Adrenal gland (tissue), 9 donors: ENCODE measurements at regions not wholly inside any gene's neighbourhood (a gene's known extent, or its start where the extent isn't known, plus 50 kb on each side); places are given as distances from the start of the nearest gene placed in this dataset.

Experiments
- DNase-seq, 7 donors: peaks; one replicate each; pipeline ENCODE4 v3.0.0-alpha.2; 2019 to 2020
- H3K27ac ChIP-seq, 5 donors: fragments of 200-600 bp; sonication (generic) in 4 of 5; 1 replicate in 3 of 5; 2 replicates in 2 of 5; pipeline versions ENCODE4 v1.5.1 to v1.8.0; 2016 to 2020; ENCODE audit warnings: mild to moderate bottlenecking in 1 of 5
- H3K27me3 ChIP-seq: fragments of 200-600 bp; 2 replicates; pipeline ENCODE4 v1.8.0; 2021
- H3K36me3 ChIP-seq, 2 donors: fragments of 200-600 bp; replicated peaks in 1 of 2; 1 replicate in 1 of 2; 2 replicates in 1 of 2; pipeline versions ENCODE4 v1.5.1 to v1.8.0; 2018 to 2022
- H3K4me1 ChIP-seq, 2 donors: fragments of 200-600 bp; replicated peaks in 1 of 2; 1 replicate in 1 of 2; 2 replicates in 1 of 2; pipeline versions ENCODE4 v1.5.1 to v1.8.0; 2018 to 2021
- H3K4me3 ChIP-seq, 4 donors: fragments of 200-600 bp; sonication (generic) in 3 of 4; one replicate each; pipeline ENCODE4 v1.5.1; 2016 to 2018
- H3K9me3 ChIP-seq, 3 donors: fragments of 200-600 bp; sonication (generic) in 1 of 3; replicated peaks in 1 of 3; 1 replicate in 2 of 3; 2 replicates in 1 of 3; pipeline versions ENCODE4 v1.5.1 to v1.8.0; 2016 to 2021
- CTCF ChIP-seq, 6 experiments: fragments of 450-650 bp in 4 of 6; fragments of 200-600 bp in 2 of 6; sonication (generic) in 1 of 6; IDR thresholded peaks; 1 replicate in 5 of 6; 2 replicates in 1 of 6; pipeline versions ENCODE4 v1.5.1 to v1.8.0; 2016 to 2021; ENCODE audit warnings: antibody characterized with exemption in 6 of 6, mild to moderate bottlenecking in 2 of 6, moderate library complexity in 1 of 6
- POLR2A ChIP-seq, 2 donors: fragments of 450-650 bp; IDR thresholded peaks; one replicate each; pipeline ENCODE4 v1.6.1; 2017; ENCODE audit warnings: antibody characterized with exemption in 2 of 2, mild to moderate bottlenecking in 2 of 2, moderate library complexity in 1 of 2
- WGBS, 4 donors: extraction: QIAGEN DNeasy Blood & Tissue Kit in 2 of 4; methylation state at CpG; one replicate each; pipeline versions ENCODE4 v1.1.5 to v1.1.7; 2013 to 2017; 5-methylcytosine and 5-hydroxymethylcytosine counted together
- intact Hi-C, 2 donors: fragments of 100-400 bp; cut with DNase I; formaldehyde crosslinking; loops; one replicate each; pipeline versions ENCODE4 v1.14.1 to v1.15.0; 2022 to 2023
- donor health status: healthy with polysubstance abuse.
- donor health status: Bipolar disorder and iron deficiency.
- donor health status: DM: yes; HTN: yes; CAD: no.
- donor health status: DM: no; HTN: no; CAD: no.
- donor health status: DM: no; HTN: no; CAD: no.

- Histone ChIP-seq H3K4me3 (no peak overlapping the region), H3K27me3 (no peaks in the 10 kb centered on the region), H3K27ac (no peak overlapping the region), H3K36me3 (no peaks in the 10 kb centered on the region), H3K4me1 (no peaks in the 10 kb centered on the region), H3K9me3 (no peaks in the 10 kb centered on the region)
- intact Hi-C loops = no loop called here
- no peak for TF ChIP-seq CTCF (IDR thresholded peaks at IDR 0.05)
- no peak for TF ChIP-seq POLR2A (IDR thresholded peaks at IDR 0.05)
- 33 to 48% (median 42%) methylated on average over 3 of the region's 3 CpGs for WGBS, 4 donors
- DNase-seq = no peak
Observed at GRCh38 chr10:65231148-65231547, 1694.7 kb upstream of the LRRTM3 start.

GRCh38 chr10:65234261-65234660 is 1691.6 kb upstream of the LRRTM3 start:
- H3K9me3 ChIP-seq = no peaks in the 10 kb centered on the region
- no peak for DNase-seq
- WGBS, 4 donors = 73 to 88% (median 76%) methylated on average over 2 of the region's 2 CpGs
- no peak for TF ChIP-seq CTCF (IDR thresholded peaks at IDR 0.05)
- no peak for TF ChIP-seq POLR2A (IDR thresholded peaks at IDR 0.05)
- no peaks in the 10 kb centered on the region for H3K4me1 ChIP-seq
- H3K27me3 ChIP-seq = no peaks in the 10 kb centered on the region
- no peak overlapping the region for H3K27ac ChIP-seq
- H3K4me3 ChIP-seq = no peak overlapping the region
- H3K36me3 ChIP-seq = no peaks in the 10 kb centered on the region
- intact Hi-C loops = no loop called here

- TF ChIP-seq POLR2A (IDR thresholded peaks at IDR 0.05) = no peak
- TF ChIP-seq CTCF (IDR thresholded peaks at IDR 0.05) = no peak
- Histone ChIP-seq H3K27me3 (no peaks in the 10 kb centered on the region), H3K9me3 (no peaks in the 10 kb centered on the region), H3K4me3 (no peak overlapping the region), H3K4me1 (no peaks in the 10 kb centered on the region), H3K27ac (no peak overlapping the region), H3K36me3 (no peaks in the 10 kb centered on the region)
- WGBS, 4 donors = 53 to 66% (median 59%) methylated on average over 2 of the region's 2 CpGs
- intact Hi-C loops = no loop called here
- no peak for DNase-seq
Observed at GRCh38 chr10:65235266-65235665, 1690.6 kb upstream of the LRRTM3 start.

GRCh38 chr10:65235846-65236245 is 1690.0 kb upstream of the LRRTM3 start:
- DNase-seq = no peak
- intact Hi-C loops = no loop called here
- Histone ChIP-seq H3K9me3 (no peaks in the 10 kb centered on the region), H3K27ac (no peak overlapping the region), H3K27me3 (no peaks in the 10 kb centered on the region), H3K4me1 (no peaks in the 10 kb centered on the region), H3K4me3 (no peak overlapping the region), H3K36me3 (no peaks in the 10 kb centered on the region)
- WGBS, 4 donors = 67 to 81% (median 71%) methylated on average over 2 of the region's 2 CpGs
- TF ChIP-seq POLR2A (IDR thresholded peaks at IDR 0.05) (no peak), CTCF (IDR thresholded peaks at IDR 0.05) (no peak)
